ENCODE measurements at regions not wholly inside any gene's neighbourhood (a gene's known extent, or its start where the extent isn't known, plus 50 kb on each side); places are given as distances from the start of the nearest gene placed in this dataset.

DNA sequence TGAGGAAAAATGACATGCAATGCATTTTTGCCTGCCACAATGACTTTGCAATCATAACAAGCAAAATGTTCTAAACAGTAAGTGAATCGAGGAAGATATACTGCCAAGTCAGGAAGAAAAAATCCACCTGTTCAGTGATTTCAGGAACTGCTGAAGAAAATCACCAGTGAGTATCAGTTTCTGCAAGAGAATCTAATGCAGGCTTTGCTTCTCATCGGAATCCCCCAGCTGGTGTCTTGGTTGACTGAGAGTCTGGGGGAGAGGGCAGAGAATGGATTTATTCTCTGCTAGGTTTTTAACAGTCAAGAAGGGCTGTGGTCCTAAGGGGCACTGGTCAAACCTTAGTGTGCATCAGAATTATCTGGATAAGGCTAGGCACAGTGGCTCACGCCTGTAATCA lies 363.4 kb downstream of the CDH26 start:
- no peak for DNase-seq (ENCODE audit: low read depth)

- DNase-seq (ENCODE audit: low read depth) = no peak
These were observed 368.6 kb downstream of the CDH26 start for GRCh38 chr20:60326821-60327220.

DNA sequence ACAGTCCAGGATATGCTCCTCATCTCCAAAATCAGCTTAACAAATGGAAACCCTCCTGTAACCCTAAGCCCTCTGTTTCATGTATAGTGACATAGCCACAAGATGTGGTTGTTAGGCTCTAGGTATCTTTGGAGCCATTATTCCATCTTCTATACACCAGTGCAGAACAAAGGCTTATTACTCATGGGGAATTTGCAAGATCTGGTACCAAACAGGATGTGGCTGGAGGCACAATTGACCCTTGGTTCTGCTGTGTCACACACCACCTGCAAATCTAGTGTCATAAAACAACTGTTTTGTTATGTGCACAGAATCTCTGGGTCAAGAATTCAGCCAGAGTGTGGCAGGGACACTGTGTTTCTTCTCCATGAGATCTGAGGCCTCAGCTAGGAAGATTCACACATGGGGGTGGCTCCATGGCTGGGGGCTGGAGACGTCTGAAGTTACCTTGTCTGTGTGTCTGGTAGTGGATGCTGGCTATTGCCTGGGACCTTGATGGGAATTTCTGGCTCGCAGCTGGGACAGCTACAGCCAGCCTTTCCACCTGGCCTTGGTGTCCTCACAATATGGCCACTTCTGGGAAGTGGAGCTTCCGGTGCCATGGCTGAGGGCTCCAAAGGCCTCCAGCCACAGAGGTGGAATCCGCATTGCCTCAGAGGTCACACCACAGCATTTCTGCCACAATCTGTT lies 369.9 kb downstream of the CDH26 start:
- no peak for DNase-seq (ENCODE audit: low read depth)

- DNase-seq (ENCODE audit: low read depth) = no peak
These were observed 372.2 kb downstream of the CDH26 start for GRCh38 chr20:60330461-60330860.

DNA sequence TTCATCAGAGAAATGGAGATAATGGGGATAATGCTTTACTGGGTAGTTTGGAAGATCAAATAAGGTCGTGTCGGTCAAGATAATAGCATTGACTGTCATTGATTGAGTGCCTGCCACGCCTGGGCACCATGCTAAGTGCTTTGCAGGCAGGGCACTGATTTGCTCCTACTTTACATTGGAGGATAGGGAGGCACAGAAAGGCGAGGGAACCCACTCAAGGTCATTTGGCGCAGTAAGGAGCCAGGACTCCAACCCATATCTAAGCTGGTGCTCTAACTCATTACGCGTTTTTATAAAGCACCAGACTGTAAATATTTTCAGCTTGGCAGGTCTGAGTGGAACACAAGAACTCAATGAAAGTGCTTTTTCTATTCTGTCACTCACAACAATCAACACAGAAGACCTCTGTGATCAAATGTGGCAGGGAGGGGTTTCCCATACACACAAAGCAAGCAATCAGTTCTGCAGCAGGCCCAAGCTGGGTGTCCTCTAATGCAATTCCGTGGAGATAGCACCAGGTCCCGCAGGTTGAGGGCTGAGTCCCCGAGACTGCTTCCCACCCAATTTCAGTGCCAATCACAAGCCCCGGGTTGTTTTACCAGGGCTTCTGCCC lies 373.6 kb downstream of the CDH26 start:
- no peak for DNase-seq (ENCODE audit: low read depth)

DNA sequence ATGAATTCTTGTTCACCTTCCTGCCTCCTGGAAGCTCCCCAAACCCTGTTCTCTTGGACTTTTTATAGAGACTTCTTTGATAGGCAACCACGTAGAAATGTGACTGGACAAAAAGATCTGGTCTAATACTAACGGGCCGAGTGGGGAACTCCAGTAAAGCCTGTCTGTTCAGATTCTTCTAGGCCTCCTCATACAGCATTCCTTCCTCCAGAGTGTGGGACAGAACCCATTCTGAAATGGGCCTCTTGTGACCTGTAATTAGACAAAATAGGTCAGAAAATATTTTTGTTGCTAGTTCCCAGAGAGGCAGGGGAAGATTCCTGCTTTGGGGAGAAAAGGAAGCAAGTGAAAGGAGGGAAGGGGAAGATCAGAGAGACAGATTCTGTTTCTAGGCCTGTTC lies 374.3 kb downstream of the CDH26 start:
- DNase-seq (ENCODE audit: low read depth) = no peak

GRCh38 chr20:60334911-60335310 lies 376.7 kb downstream of the CDH26 start:
- DNase-seq (ENCODE audit: low read depth) = no peak

DNA sequence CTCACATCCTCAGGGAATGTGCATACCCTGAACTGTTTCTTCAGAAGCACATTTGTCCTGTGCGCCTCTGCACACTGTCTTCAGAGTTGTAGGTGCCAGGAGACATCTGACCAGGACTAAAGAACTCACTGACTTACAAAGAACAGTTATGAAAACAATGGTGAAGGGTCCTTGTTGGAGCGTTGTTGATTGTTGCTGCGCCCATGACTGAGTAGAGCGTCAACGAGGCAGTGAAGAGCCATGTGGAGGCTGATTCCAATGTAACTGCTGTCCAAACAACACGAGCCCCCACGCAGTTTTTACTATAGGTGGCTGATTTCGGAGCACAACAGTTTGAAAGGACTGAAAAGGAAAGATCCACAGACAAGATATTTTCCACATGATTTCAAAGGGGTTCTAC lies 380.3 kb downstream of the CDH26 start:
- no peak for DNase-seq (ENCODE audit: low read depth)

DNA sequence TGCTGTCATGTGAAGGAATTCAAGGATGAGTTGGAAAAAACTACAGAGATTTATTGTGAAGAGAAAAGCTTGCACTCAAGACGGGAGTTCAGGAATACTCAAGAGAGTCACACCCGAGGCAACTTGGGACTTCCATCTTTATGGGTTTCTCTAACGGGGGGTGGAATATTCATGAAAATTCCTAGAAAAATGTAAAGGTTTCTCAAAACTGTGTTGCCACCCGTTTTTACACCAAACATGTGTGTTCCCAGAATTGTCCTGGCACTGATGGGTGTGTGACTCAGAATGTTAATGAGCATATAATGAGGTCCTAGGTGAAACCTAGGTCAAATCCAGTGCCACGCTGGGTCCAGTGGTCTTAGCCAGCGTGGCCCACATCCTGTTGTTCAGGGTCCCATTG lies 381.5 kb downstream of the CDH26 start:
- no peak for DNase-seq (ENCODE audit: low read depth)

GRCh38 chr20:60340232-60340631 lies 382.0 kb downstream of the CDH26 start:
- no peak for DNase-seq (ENCODE audit: low read depth)

DNA sequence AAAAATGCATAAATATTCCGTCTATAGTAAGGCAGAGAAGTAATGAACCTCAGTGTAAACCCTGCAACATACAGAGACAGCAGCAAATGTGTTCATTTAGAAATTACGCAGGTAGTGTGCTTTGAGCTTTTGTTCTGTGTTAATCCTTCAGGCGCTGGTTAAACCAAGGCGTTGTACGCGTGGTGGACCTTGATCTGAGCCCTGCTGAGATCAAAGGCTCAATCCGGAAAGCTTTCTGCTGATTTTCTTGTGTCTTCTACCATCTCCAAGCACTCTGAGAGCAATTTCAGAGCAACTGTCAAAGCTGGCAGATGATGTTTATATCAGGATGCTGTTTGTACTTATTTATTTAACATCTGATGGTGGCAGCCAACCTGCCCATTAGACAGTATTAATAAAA lies 382.8 kb downstream of the CDH26 start:
- no peak for DNase-seq (ENCODE audit: low read depth)

DNA sequence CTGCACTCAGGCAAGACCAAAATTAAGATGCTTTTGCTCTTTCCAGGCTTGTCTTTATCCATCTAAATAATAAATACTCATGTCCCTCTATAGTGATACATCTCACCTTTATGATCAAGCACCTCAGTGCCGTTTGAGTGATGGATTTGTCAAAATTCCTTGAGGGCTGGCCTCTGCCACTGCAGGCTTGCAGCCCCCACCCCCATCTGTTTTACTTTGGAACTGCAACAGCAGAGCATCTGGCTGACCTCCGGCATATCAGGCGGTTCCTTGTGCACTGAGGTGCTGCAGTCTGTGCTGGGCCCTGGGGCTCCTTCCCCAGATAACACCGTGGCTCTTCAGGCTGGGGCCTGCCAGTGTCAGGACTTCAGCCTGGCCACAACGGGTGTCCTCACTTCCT lies 386.9 kb downstream of the CDH26 start:
- no peak for DNase-seq (ENCODE audit: low read depth)

- DNase-seq (ENCODE audit: low read depth) = no peak
These were observed 391.2 kb downstream of the CDH26 start for GRCh38 chr20:60349418-60349817.

- DNase-seq (ENCODE audit: low read depth) = no peak
These were observed 393.8 kb downstream of the CDH26 start for GRCh38 chr20:60352017-60352416.

- no peak for DNase-seq (ENCODE audit: low read depth)
These were observed 394.4 kb downstream of the CDH26 start for GRCh38 chr20:60352596-60352995.

GRCh38 chr20:60354024-60354580 lies 395.9 kb downstream of the CDH26 start:
- no peak for DNase-seq (ENCODE audit: low read depth)

- DNase-seq (ENCODE audit: low read depth) = no peak
These were observed 399.9 kb downstream of the CDH26 start for GRCh38 chr20:60358101-60358500.

GRCh38 chr20:60359010-60359409 lies 400.8 kb downstream of the CDH26 start:
- no peak for DNase-seq (ENCODE audit: low read depth)

- no peak for DNase-seq (ENCODE audit: low read depth)
These were observed 403.7 kb downstream of the CDH26 start for GRCh38 chr20:60361761-60362395.

- no peak for DNase-seq (ENCODE audit: low read depth)
These were observed 404.3 kb downstream of the CDH26 start for GRCh38 chr20:60362531-60362930.

- no peak for DNase-seq (ENCODE audit: low read depth)
These were observed 405.5 kb downstream of the CDH26 start for GRCh38 chr20:60363698-60364097.

GRCh38 chr20:60365064-60365666 lies 406.9 kb downstream of the CDH26 start:
- no peak for DNase-seq (ENCODE audit: low read depth)

- no peak for DNase-seq (ENCODE audit: low read depth)
These were observed 407.7 kb downstream of the CDH26 start for GRCh38 chr20:60365882-60366281.

Data from Daoy (cell line).